NCI-H1436 (cell line): ENCODE measurements at regions not wholly inside any gene's neighbourhood (a gene's known extent, or its start where the extent isn't known, plus 50 kb on each side); places are given as distances from the start of the nearest gene placed in this dataset.

ENCODE experiments used
- DNase-seq: peaks from one replicate; lab custom pipeline; 2025; lab: John Stamatoyannopoulos, UW

GRCh38 chr1:218772575-218772974 lies 401.1 kb upstream of the LYPLAL1 start:
- DNase-seq = no peak

GRCh38 chr1:218775501-218776021 lies 398.1 kb upstream of the LYPLAL1 start:
- DNase-seq = no peak

GRCh38 chr1:218778257-218779126 lies 395.2 kb upstream of the LYPLAL1 start:
- no peak for DNase-seq

- no peak for DNase-seq
These were observed 394.2 kb upstream of the LYPLAL1 start for GRCh38 chr1:218779341-218780100.

- no peak for DNase-seq
These were observed 390.5 kb upstream of the LYPLAL1 start for GRCh38 chr1:218783131-218783530.

- DNase-seq = no peak
These were observed 389.8 kb upstream of the LYPLAL1 start for GRCh38 chr1:218783916-218784315.

- no peak for DNase-seq
These were observed 387.8 kb upstream of the LYPLAL1 start for GRCh38 chr1:218785928-218786327.

GRCh38 chr1:218787826-218788225 lies 385.9 kb upstream of the LYPLAL1 start:
- DNase-seq = peak; percentile 2

- DNase-seq = no peak
These were observed 376.9 kb upstream of the LYPLAL1 start for GRCh38 chr1:218796773-218797172.

- DNase-seq = no peak
These were observed 370.9 kb upstream of the LYPLAL1 start for GRCh38 chr1:218802799-218803198.

- DNase-seq = no peak
These were observed 370.2 kb upstream of the LYPLAL1 start for GRCh38 chr1:218803351-218803997.

- no peak for DNase-seq
These were observed 369.5 kb upstream of the LYPLAL1 start for GRCh38 chr1:218804014-218804785.

- no peak for DNase-seq
These were observed 364.6 kb upstream of the LYPLAL1 start for GRCh38 chr1:218809061-218809460.

GRCh38 chr1:218809625-218810024 lies 364.1 kb upstream of the LYPLAL1 start:
- no peak for DNase-seq

GRCh38 chr1:218810306-218810705 lies 363.4 kb upstream of the LYPLAL1 start:
- DNase-seq = no peak

- DNase-seq = no peak
These were observed 362.2 kb upstream of the LYPLAL1 start for GRCh38 chr1:218811497-218811896.

- DNase-seq = no peak
These were observed 361.3 kb upstream of the LYPLAL1 start for GRCh38 chr1:218812360-218812759.

- no peak for DNase-seq
These were observed 360.4 kb upstream of the LYPLAL1 start for GRCh38 chr1:218813237-218813636.

- no peak for DNase-seq
These were observed 358.6 kb upstream of the LYPLAL1 start for GRCh38 chr1:218815076-218815475.

GRCh38 chr1:218817071-218817470 lies 356.6 kb upstream of the LYPLAL1 start:
- no peak for DNase-seq

- DNase-seq = no peak
These were observed 355.8 kb upstream of the LYPLAL1 start for GRCh38 chr1:218817691-218818465.
